Caco-2 (cell line): ENCODE measurements at regions not wholly inside any gene's neighbourhood (a gene's known extent, or its start where the extent isn't known, plus 50 kb on each side); places are given as distances from the start of the nearest gene placed in this dataset.

Source experiments
- BruUV-seq: library from RNA; stranded (reverse); fragments of 400-500 nt; replicated peaks from 2 replicates; lab custom pipeline; 2021; lab: Mats Ljungman, UMichigan
- CTCF ChIA-PET: fragments of 300-600 bp; sonication (Branson Sonifier 250); formaldehyde crosslinking; loops from one replicate; lab custom pipeline; 2022; ENCODE audit warnings: antibody characterized with exemption; lab: Charles Lee
- POLR2A ChIA-PET: fragments of 300-600 bp; sonication (Branson Sonifier 250); formaldehyde crosslinking; loops from one replicate; lab custom pipeline; 2022; ENCODE audit warnings: antibody characterized with exemption; lab: Charles Lee
- DNase-seq, 2 experiments: peaks; one replicate each; pipeline versions ENCODE4 v3.0.0 to v3.0.0-alpha.2; 2020 to 2022
- H3K27me3 ChIP-seq: replicated peaks from 2 replicates; pipeline ENCODE4 v1.6.0; 2011; ENCODE audit warnings: low read length; ENCODE audit not compliant: control insufficient read depth, insufficient read depth
- H3K36me3 ChIP-seq: 2 replicates; pipeline ENCODE4 v1.5.1; 2011; ENCODE audit warnings: low read length; ENCODE audit not compliant: control insufficient read depth, insufficient read depth
- H3K4me1 ChIP-seq: fragments of 250-450 bp; sonication (Bioruptor Pico); 2 replicates; pipeline ENCODE4 v1.5.1; 2020; ENCODE audit warnings: mild to moderate bottlenecking
- H3K4me3 ChIP-seq: 2 replicates; pipeline ENCODE4 v1.5.1; 2011; ENCODE audit warnings: low read depth, mild to moderate bottlenecking, control low read depth, low read length
- H3K9me3 ChIP-seq: fragments of 250-450 bp; sonication (Bioruptor Pico); 2 replicates; pipeline ENCODE4 v1.5.1; 2020; ENCODE audit warnings: mild to moderate bottlenecking, moderate library complexity
- H3K27ac Mint-ChIP-seq: one replicate; pipeline ENCODE4 v1.8.0; 2022; ENCODE audit warnings: mixed read lengths; ENCODE audit not compliant: unreplicated experiment
- H3K27me3 Mint-ChIP-seq: one replicate; pipeline ENCODE4 v1.8.0; 2022; ENCODE audit warnings: mixed read lengths; ENCODE audit not compliant: insufficient read depth, unreplicated experiment
- H3K36me3 Mint-ChIP-seq: one replicate; pipeline ENCODE4 v1.8.0; 2022; ENCODE audit warnings: mild to moderate bottlenecking, mixed read lengths; ENCODE audit not compliant: insufficient read depth, unreplicated experiment
- H3K4me1 Mint-ChIP-seq: one replicate; pipeline ENCODE4 v1.8.0; 2022; ENCODE audit warnings: low read depth, mixed read lengths; ENCODE audit not compliant: unreplicated experiment
- H3K4me3 Mint-ChIP-seq: one replicate; pipeline ENCODE4 v1.8.0; 2022; ENCODE audit warnings: mild to moderate bottlenecking, moderate library complexity, mixed read lengths; ENCODE audit not compliant: unreplicated experiment
- H3K9me3 Mint-ChIP-seq: one replicate; pipeline ENCODE4 v1.8.0; 2022; ENCODE audit warnings: mixed read lengths; ENCODE audit not compliant: unreplicated experiment
- intact Hi-C: fragments of 100-400 bp; cut with micrococcal nuclease; formaldehyde crosslinking; loops from one replicate; pipeline ENCODE4 v1.10.0; 2022; ENCODE audit not compliant: unreplicated experiment
- TF ChIP-seq, protein P1 (sequence below), 2 experiments: fragments of 200-600 bp in 1 of 2; IDR thresholded peaks; 1 replicate in 1 of 2; 2 replicates in 1 of 2; pipeline versions ENCODE4 v1.5.1 to v1.8.0; 2011 to 2022; ENCODE audit warnings: antibody characterized with exemption in 1 of 2, control low read depth in 1 of 2, inconsistent platforms in 1 of 2, low read depth in 1 of 2, low read length in 1 of 2, mild to moderate bottlenecking in 1 of 2, moderate library complexity in 1 of 2; ENCODE audit not compliant: insufficient read depth in 1 of 2, severe bottlenecking in 1 of 2, unreplicated experiment in 1 of 2

DNA sequence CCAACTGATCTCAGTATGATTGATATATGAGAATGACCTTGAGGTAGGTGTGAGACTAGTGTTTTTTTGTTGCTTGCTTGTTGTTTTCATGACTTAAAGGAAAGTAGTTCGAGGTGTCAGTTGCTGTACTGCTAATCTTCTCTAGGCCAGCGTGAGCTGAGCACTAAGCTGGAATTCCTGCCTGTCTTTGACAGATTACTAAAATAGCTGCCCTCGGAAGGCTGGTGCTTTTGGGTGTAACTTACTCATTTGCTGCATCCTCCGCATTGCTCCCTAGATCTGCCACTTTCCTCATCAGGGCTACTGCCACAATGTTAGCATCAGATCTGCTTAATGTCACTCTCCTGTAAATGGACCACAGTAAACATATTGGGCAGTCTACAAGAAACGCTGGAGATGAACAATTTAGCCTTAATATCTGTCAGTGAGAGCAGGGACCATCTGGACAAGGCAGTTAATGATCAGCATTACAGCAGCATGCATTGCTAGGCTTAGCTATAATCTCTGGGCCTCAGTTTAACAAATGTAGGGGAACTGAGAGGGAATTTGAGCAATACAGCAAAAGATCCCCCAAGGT is 106.6 kb upstream of the CDH6 start:
- no peaks in the 10 kb centered on the region for H3K27me3 Mint-ChIP-seq
- Histone ChIP-seq H3K36me3 (no peaks in the 10 kb centered on the region), H3K27me3 (no peaks in the 10 kb centered on the region), H3K4me3 (no peak overlapping the region), H3K9me3 (no peaks in the 10 kb centered on the region), H3K4me1 (no peaks in the 10 kb centered on the region)
- CTCF ChIA-PET, result no interaction called here
- H3K36me3 Mint-ChIP-seq, result no peaks in the 10 kb centered on the region
- no peak for DNase-seq
- intact Hi-C loops, result no loop called here
- BruUV-seq, result no TSS peak
- H3K27ac Mint-ChIP-seq, result no peak overlapping the region
- POLR2A ChIA-PET, result no interaction called here
- TF ChIP-seq, protein P1, sequence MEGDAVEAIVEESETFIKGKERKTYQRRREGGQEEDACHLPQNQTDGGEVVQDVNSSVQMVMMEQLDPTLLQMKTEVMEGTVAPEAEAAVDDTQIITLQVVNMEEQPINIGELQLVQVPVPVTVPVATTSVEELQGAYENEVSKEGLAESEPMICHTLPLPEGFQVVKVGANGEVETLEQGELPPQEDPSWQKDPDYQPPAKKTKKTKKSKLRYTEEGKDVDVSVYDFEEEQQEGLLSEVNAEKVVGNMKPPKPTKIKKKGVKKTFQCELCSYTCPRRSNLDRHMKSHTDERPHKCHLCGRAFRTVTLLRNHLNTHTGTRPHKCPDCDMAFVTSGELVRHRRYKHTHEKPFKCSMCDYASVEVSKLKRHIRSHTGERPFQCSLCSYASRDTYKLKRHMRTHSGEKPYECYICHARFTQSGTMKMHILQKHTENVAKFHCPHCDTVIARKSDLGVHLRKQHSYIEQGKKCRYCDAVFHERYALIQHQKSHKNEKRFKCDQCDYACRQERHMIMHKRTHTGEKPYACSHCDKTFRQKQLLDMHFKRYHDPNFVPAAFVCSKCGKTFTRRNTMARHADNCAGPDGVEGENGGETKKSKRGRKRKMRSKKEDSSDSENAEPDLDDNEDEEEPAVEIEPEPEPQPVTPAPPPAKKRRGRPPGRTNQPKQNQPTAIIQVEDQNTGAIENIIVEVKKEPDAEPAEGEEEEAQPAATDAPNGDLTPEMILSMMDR (IDR thresholded peaks at IDR 0.05; ENCODE audit: insufficient read depth in 1 of 2, low read depth in 1 of 2, low read length in 1 of 2, severe bottlenecking in 1 of 2, unreplicated experiment in 1 of 2), result no peak
- no peak overlapping the region for H3K4me3 Mint-ChIP-seq
- peaks cover 10% of the 10 kb centered on the region for H3K9me3 Mint-ChIP-seq
- peaks cover 4% of the 10 kb centered on the region for H3K4me1 Mint-ChIP-seq

DNA sequence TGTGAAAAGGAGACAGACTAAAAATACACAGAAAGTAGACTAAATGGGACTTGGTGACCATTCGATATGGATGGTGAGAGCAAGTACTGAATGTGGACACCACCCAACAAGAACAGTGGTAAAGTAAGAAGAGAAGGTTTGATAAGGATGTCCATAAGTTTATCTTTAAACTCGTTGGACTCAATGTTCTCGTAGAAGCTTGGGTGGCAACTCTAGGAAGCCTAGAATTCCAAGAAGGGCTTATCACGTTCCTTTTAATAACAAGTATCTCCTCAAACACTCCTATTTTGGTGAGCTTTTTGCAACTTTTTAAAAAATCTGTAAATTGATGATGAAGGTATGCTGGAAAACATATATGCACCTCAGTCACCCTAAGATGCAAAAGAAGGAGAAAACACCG is 108.6 kb upstream of the CDH6 start:
- BruUV-seq, result no TSS peak
- no peak overlapping the region for H3K4me3 ChIP-seq
- Mint-ChIP-seq H3K9me3 (peaks cover 10% of the 10 kb centered on the region), H3K27me3 (no peaks in the 10 kb centered on the region), H3K4me1 (peaks cover 4% of the 10 kb centered on the region), H3K27ac (no peak overlapping the region), H3K4me3 (no peak overlapping the region), H3K36me3 (no peaks in the 10 kb centered on the region)
- TF ChIP-seq, protein P1 (IDR thresholded peaks at IDR 0.05; ENCODE audit: insufficient read depth in 1 of 2, low read depth in 1 of 2, low read length in 1 of 2, severe bottlenecking in 1 of 2, unreplicated experiment in 1 of 2), result no peak
- no peaks in the 10 kb centered on the region for H3K27me3 ChIP-seq
- ChIA-PET CTCF (no interaction called here), POLR2A (no interaction called here)
- intact Hi-C loops, result no loop called here
- H3K4me1 ChIP-seq, result no peaks in the 10 kb centered on the region
- no peaks in the 10 kb centered on the region for H3K9me3 ChIP-seq
- no peak for DNase-seq
- no peaks in the 10 kb centered on the region for H3K36me3 ChIP-seq

DNA sequence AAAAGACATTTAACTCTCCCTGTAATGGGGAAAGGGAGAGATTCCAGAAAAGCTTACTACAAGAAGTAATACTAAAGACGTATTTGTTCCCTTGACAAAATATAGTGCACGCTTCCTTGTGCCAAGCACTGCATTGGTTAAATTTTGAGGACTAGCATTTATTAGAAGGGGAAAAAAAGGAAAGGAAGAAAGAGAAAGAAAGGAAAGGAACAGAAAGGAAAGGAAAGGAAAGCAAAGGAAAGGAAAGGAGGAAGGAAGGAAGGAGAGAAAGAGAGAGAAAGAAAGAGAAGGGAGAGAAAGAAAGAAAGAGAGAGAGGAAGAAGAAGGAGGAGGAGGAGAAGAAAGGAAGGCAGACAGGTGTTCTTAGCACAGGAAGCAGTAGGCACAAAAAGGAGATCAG is 110.1 kb upstream of the CDH6 start:
- peaks cover 4% of the 10 kb centered on the region for H3K4me1 Mint-ChIP-seq
- H3K4me3 Mint-ChIP-seq, result no peak overlapping the region
- CTCF ChIA-PET, result no interaction called here
- peaks cover 10% of the 10 kb centered on the region for H3K9me3 Mint-ChIP-seq
- DNase-seq, result no peak
- Histone ChIP-seq H3K4me1 (peaks cover 3% of the 10 kb centered on the region; the same call in 1 of the 2 replicates), H3K9me3 (no peaks in the 10 kb centered on the region), H3K4me3 (no peak overlapping the region), H3K36me3 (no peaks in the 10 kb centered on the region), H3K27me3 (no peaks in the 10 kb centered on the region)
- TF ChIP-seq, protein P1 (IDR thresholded peaks at IDR 0.05; ENCODE audit: insufficient read depth in 1 of 2, low read depth in 1 of 2, low read length in 1 of 2, severe bottlenecking in 1 of 2, unreplicated experiment in 1 of 2), result no peak
- POLR2A ChIA-PET, result no interaction called here
- BruUV-seq, result no TSS peak
- intact Hi-C loops, result no loop called here
- no peaks in the 10 kb centered on the region for H3K36me3 Mint-ChIP-seq
- H3K27me3 Mint-ChIP-seq, result no peaks in the 10 kb centered on the region
- no peak overlapping the region for H3K27ac Mint-ChIP-seq
